ENCODE measurements at regions not wholly inside any gene's neighbourhood (a gene's known extent, or its start where the extent isn't known, plus 50 kb on each side); places are given as distances from the start of the nearest gene placed in this dataset.
"Not testable (repeated sequence)": the region's sequence is repeated elsewhere in the genome, so short reads cannot be mapped to it uniquely, and the experiment has no call there.

DNA sequence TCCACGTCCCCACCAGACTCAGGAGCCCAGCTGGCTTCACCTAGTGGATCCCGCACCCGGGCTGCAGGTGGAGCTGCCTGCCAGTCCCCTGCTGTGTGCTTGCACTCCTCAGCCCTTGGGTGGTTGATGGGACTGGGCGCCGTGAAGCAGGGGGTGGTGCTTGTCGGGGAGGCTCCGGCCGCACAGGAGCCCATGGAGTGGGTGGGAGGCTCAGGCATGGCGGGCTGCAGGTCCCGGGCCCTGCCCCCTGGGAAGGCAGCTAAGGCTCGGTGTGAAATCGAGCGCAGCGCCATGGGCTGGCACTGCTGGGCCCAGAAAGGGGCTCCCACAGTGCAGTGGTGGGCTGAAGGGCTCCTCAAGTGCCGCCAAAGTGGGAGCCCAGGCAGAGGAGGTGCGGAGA lies 1294.9 kb upstream of the MAP3K7 start:
- H3K4me3 Mint-ChIP-seq, H3K4me1 Mint-ChIP-seq, H3K27me3 Mint-ChIP-seq, H3K27ac Mint-ChIP-seq, CTCF ChIA-PET, H3K36me3 Mint-ChIP-seq, DNase-seq, ATAC-seq: not testable (repeated sequence)
- H3K9me3 Mint-ChIP-seq (ENCODE audit: low read depth): peaks cover 10% of the 10 kb centered on the region

- Mint-ChIP-seq H3K36me3 (no peaks in the 10 kb centered on the region), H3K27me3 (no peaks in the 10 kb centered on the region), H3K27ac (no peak overlapping the region), H3K9me3 (ENCODE audit: low read depth) (peaks cover 6% of the 10 kb centered on the region), H3K4me1 (no peaks in the 10 kb centered on the region), H3K4me3 (no peak overlapping the region)
- CTCF ChIA-PET: no interaction called here
- DNase-seq (no peak), ATAC-seq (no peak)
Measured at GRCh38 chr6:91879386-91879995, 1292.6 kb upstream of the MAP3K7 start.

GRCh38 chr6:91877994-91878393 lies 1291.1 kb upstream of the MAP3K7 start:
- no peaks in the 10 kb centered on the region for H3K36me3 Mint-ChIP-seq
- ATAC-seq: no peak
- H3K9me3 Mint-ChIP-seq (ENCODE audit: low read depth): peaks cover 8% of the 10 kb centered on the region
- CTCF ChIA-PET: no interaction called here
- no peak overlapping the region for H3K4me3 Mint-ChIP-seq
- no peaks in the 10 kb centered on the region for H3K27me3 Mint-ChIP-seq
- DNase-seq: no peak
- H3K4me1 Mint-ChIP-seq: no peaks in the 10 kb centered on the region
- H3K27ac Mint-ChIP-seq: no peak overlapping the region

GRCh38 chr6:91874971-91875370 lies 1288.1 kb upstream of the MAP3K7 start:
- CTCF ChIA-PET: no interaction called here
- H3K27ac Mint-ChIP-seq: no peak overlapping the region
- no peak overlapping the region for H3K4me3 Mint-ChIP-seq
- DNase-seq (no peak), ATAC-seq (no peak)
- H3K27me3 Mint-ChIP-seq: no peaks in the 10 kb centered on the region
- H3K4me1 Mint-ChIP-seq: no peaks in the 10 kb centered on the region
- no peaks in the 10 kb centered on the region for H3K36me3 Mint-ChIP-seq
- peaks cover 8% of the 10 kb centered on the region for H3K9me3 Mint-ChIP-seq (ENCODE audit: low read depth)

GRCh38 chr6:91868539-91869202 lies 1281.8 kb upstream of the MAP3K7 start:
- ATAC-seq (no peak), DNase-seq (no peak)
- no peak overlapping the region for H3K4me3 Mint-ChIP-seq
- no peaks in the 10 kb centered on the region for H3K36me3 Mint-ChIP-seq
- peaks cover 6% of the 10 kb centered on the region for H3K9me3 Mint-ChIP-seq (ENCODE audit: low read depth)
- no peaks in the 10 kb centered on the region for H3K27me3 Mint-ChIP-seq
- CTCF ChIA-PET: no interaction called here
- H3K27ac Mint-ChIP-seq: no peak overlapping the region
- no peaks in the 10 kb centered on the region for H3K4me1 Mint-ChIP-seq

GRCh38 chr6:91865889-91866288 lies 1279.0 kb upstream of the MAP3K7 start:
- Mint-ChIP-seq H3K36me3 (no peaks in the 10 kb centered on the region), H3K4me1 (no peaks in the 10 kb centered on the region), H3K4me3 (no peak overlapping the region), H3K9me3 (ENCODE audit: low read depth) (peaks cover 2% of the 10 kb centered on the region), H3K27me3 (no peaks in the 10 kb centered on the region), H3K27ac (no peak overlapping the region)
- DNase-seq (no peak), ATAC-seq (no peak)
- CTCF ChIA-PET: no interaction called here

DNA sequence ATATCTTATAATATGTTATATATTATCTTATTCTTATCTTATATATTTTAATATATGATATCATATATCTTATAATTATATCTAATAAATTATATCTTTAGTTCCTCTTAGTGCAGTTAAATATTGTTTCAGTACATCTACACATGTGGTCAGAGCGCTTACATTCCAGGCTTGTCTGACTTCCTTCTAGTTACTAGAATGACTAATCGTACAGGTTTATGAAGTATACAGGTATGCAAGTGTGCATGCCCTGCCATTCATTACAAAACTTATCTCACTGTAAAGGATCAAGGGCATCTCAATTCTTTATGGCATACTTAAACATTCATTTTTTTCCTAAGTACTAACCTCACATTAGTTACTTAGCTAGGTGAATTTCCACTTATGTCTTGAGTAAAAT lies 1278.0 kb upstream of the MAP3K7 start:
- CTCF ChIA-PET: no interaction called here
- DNase-seq: no peak
- no peaks in the 10 kb centered on the region for H3K27me3 Mint-ChIP-seq
- H3K36me3 Mint-ChIP-seq: no peaks in the 10 kb centered on the region
- peaks cover 2% of the 10 kb centered on the region for H3K9me3 Mint-ChIP-seq (ENCODE audit: low read depth)
- H3K4me1 Mint-ChIP-seq: no peaks in the 10 kb centered on the region
- H3K4me3 Mint-ChIP-seq: no peak overlapping the region
- no peak overlapping the region for H3K27ac Mint-ChIP-seq
- ATAC-seq: no peak

- CTCF ChIA-PET: no interaction called here
- Mint-ChIP-seq H3K9me3 (ENCODE audit: low read depth) (peaks cover 2% of the 10 kb centered on the region), H3K27ac (no peak overlapping the region)
Measured at GRCh38 chr6:91860541-91861335, 1273.9 kb upstream of the MAP3K7 start.

DNA sequence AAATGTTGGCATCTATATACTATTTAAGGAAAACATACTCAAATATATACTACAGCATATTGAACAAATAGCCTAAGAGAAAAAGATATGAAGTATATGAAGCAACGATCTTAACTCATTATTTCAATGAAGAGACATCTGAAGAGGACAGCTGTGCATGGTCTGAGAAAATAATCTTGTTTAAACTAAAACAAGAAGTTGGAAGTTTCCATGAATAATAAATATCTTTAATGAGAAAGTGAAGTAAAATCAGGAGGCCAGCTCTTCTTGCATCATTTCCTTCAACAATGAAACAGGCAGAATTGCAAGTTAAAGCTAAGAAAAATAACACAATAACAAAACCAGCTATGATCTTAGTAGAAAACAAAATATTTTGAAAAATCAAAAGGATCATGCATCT lies 1265.4 kb upstream of the MAP3K7 start:
- no peaks in the 10 kb centered on the region for H3K36me3 Mint-ChIP-seq
- no peaks in the 10 kb centered on the region for H3K27me3 Mint-ChIP-seq
- H3K4me1 Mint-ChIP-seq: no peaks in the 10 kb centered on the region
- DNase-seq: no peak
- ATAC-seq: no peak
- H3K9me3 Mint-ChIP-seq (ENCODE audit: low read depth): peaks cover 5% of the 10 kb centered on the region
- CTCF ChIA-PET: no interaction called here
- H3K4me3 Mint-ChIP-seq: no peak overlapping the region
- no peak overlapping the region for H3K27ac Mint-ChIP-seq

More at GRCh38 chr6:91860541-91861335, 1273.9 kb upstream of the MAP3K7 start:
- H3K27me3 Mint-ChIP-seq: no peaks in the 10 kb centered on the region
- DNase-seq (no peak), ATAC-seq (no peak)
- H3K4me3 Mint-ChIP-seq: no peak overlapping the region
- H3K4me1 Mint-ChIP-seq: no peaks in the 10 kb centered on the region
- H3K36me3 Mint-ChIP-seq: no peaks in the 10 kb centered on the region

DNA sequence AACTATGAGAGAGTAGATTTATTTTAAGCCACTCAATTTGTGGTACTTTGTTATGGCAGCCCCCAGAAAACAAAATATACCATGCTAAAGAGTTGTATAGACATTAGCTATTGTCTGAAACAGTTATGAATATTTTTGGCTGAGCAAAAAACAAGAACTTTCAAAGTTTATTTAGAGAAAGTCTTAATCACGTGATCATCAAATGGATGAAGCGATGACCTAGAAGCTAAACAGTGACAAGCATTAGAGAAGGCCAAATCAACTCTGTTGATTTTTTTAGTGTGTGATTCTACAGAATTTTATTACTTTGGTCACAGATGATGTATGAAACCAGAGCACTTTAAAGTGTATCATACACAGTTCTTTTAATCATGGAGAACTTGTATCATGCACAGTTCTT lies 1247.9 kb upstream of the MAP3K7 start:
- H3K36me3 Mint-ChIP-seq: no peaks in the 10 kb centered on the region
- CTCF ChIA-PET: no interaction called here
- peaks cover 7% of the 10 kb centered on the region for H3K9me3 Mint-ChIP-seq (ENCODE audit: low read depth)
- H3K4me3 Mint-ChIP-seq: no peak overlapping the region
- ATAC-seq: no peak
- no peak overlapping the region for H3K27ac Mint-ChIP-seq
- H3K27me3 Mint-ChIP-seq: no peaks in the 10 kb centered on the region
- no peaks in the 10 kb centered on the region for H3K4me1 Mint-ChIP-seq
- DNase-seq: no peak

DNA sequence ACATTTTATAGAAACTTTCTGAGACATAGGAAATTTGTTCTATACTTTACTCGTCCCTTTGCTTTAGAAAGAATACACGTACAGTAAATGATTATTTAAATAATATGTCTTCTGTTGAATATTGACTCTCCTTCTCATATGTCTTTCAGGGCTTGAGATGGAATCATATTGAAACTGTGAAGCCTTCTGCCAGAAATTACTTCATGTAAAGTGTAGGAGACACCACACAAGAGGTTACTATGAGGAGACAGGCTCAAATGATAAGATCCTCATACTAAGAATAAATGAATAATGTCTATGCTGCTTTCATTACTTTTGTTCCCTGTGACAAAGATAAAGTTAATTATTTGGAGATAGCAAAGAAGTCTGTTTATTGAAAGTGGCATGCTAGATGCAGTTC lies 1240.3 kb upstream of the MAP3K7 start:
- H3K9me3 Mint-ChIP-seq (ENCODE audit: low read depth): peaks cover 3% of the 10 kb centered on the region
- H3K27me3 Mint-ChIP-seq: no peaks in the 10 kb centered on the region
- no peaks in the 10 kb centered on the region for H3K4me1 Mint-ChIP-seq
- ATAC-seq (no peak), DNase-seq (no peak)
- H3K27ac Mint-ChIP-seq: no peak overlapping the region
- CTCF ChIA-PET: no interaction called here
- H3K4me3 Mint-ChIP-seq: no peak overlapping the region
- H3K36me3 Mint-ChIP-seq: no peaks in the 10 kb centered on the region

DNA sequence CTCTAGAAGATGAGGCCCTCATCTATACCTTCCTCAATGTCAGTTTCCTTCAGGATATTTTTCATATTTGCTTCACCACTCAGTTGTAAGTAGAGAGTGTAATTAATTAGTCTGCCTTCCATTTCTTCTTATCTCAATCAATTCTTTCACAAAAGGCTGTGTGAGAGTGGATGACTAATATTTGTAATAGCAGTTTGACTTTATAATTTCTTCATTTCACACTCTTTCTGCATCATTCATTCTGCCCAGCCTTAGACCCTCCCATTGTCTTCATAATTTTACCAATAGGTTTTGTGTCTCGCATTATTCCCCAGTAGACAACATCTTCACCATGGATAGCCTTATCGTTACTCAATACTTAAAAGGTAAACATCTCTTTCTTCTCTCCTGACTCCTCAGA lies 1239.3 kb upstream of the MAP3K7 start:
- Mint-ChIP-seq H3K27me3 (no peaks in the 10 kb centered on the region), H3K36me3 (no peaks in the 10 kb centered on the region), H3K4me1 (no peaks in the 10 kb centered on the region), H3K9me3 (ENCODE audit: low read depth) (peaks cover 3% of the 10 kb centered on the region), H3K27ac (no peak overlapping the region), H3K4me3 (no peak overlapping the region)
- DNase-seq: no peak
- no peak for ATAC-seq
- CTCF ChIA-PET: no interaction called here

DNA sequence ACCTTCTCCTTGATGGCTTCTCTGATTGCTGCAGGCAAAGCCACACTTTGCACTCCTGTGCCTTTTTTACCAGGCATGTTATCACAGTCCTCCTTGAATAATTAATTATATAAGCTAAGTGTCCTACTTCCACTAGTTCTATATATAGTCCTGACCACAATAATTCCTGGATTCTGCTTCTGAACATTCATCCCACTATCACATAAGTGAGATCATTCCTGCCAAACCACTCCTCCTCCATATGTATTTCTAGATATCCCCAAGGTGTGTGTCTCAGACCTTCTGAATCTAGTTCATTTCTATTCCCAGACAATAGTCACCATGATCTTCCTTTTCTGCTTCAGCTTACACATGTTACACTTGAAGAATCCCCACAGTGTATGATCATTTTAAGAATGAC lies 1237.5 kb upstream of the MAP3K7 start:
- CTCF ChIA-PET: no interaction called here
- H3K27ac Mint-ChIP-seq: no peak overlapping the region
- no peaks in the 10 kb centered on the region for H3K27me3 Mint-ChIP-seq
- H3K4me3 Mint-ChIP-seq: no peak overlapping the region
- H3K4me1 Mint-ChIP-seq: no peaks in the 10 kb centered on the region
- H3K9me3 Mint-ChIP-seq (ENCODE audit: low read depth): peaks cover 3% of the 10 kb centered on the region
- DNase-seq: no peak
- no peaks in the 10 kb centered on the region for H3K36me3 Mint-ChIP-seq
- ATAC-seq: no peak

- CTCF ChIA-PET: no interaction called here
- H3K27me3 Mint-ChIP-seq: no peaks in the 10 kb centered on the region
- H3K4me3 Mint-ChIP-seq: no peak overlapping the region
- DNase-seq: no peak
- no peak for ATAC-seq
- H3K9me3 Mint-ChIP-seq (ENCODE audit: low read depth): peaks cover 3% of the 10 kb centered on the region
- H3K36me3 Mint-ChIP-seq: no peaks in the 10 kb centered on the region
- H3K27ac Mint-ChIP-seq: no peak overlapping the region
- H3K4me1 Mint-ChIP-seq: no peaks in the 10 kb centered on the region
Measured at GRCh38 chr6:91822581-91822980, 1235.7 kb upstream of the MAP3K7 start.
